Caco-2 (cell line): ENCODE measurements at regions not wholly inside any gene's neighbourhood (a gene's known extent, or its start where the extent isn't known, plus 50 kb on each side); places are given as distances from the start of the nearest gene placed in this dataset.

Experiments used
- BruUV-seq: library from RNA; stranded (reverse); fragments of 400-500 nt; replicated peaks from 2 replicates; lab custom pipeline; 2021; lab: Mats Ljungman, UMichigan
- CTCF ChIA-PET: fragments of 300-600 bp; sonication (Branson Sonifier 250); formaldehyde crosslinking; loops from one replicate; lab custom pipeline; 2022; ENCODE audit warnings: antibody characterized with exemption; lab: Charles Lee
- POLR2A ChIA-PET: fragments of 300-600 bp; sonication (Branson Sonifier 250); formaldehyde crosslinking; loops from one replicate; lab custom pipeline; 2022; ENCODE audit warnings: antibody characterized with exemption; lab: Charles Lee
- DNase-seq, 2 experiments: peaks; one replicate each; pipeline versions ENCODE4 v3.0.0 to v3.0.0-alpha.2; 2020 to 2022
- H3K27me3 ChIP-seq: replicated peaks from 2 replicates; pipeline ENCODE4 v1.6.0; 2011; ENCODE audit warnings: low read length; ENCODE audit not compliant: control insufficient read depth, insufficient read depth
- H3K36me3 ChIP-seq: 2 replicates; pipeline ENCODE4 v1.5.1; 2011; ENCODE audit warnings: low read length; ENCODE audit not compliant: control insufficient read depth, insufficient read depth
- H3K4me1 ChIP-seq: fragments of 250-450 bp; sonication (Bioruptor Pico); 2 replicates; pipeline ENCODE4 v1.5.1; 2020; ENCODE audit warnings: mild to moderate bottlenecking
- H3K4me3 ChIP-seq: 2 replicates; pipeline ENCODE4 v1.5.1; 2011; ENCODE audit warnings: low read depth, mild to moderate bottlenecking, control low read depth, low read length
- H3K9me3 ChIP-seq: fragments of 250-450 bp; sonication (Bioruptor Pico); 2 replicates; pipeline ENCODE4 v1.5.1; 2020; ENCODE audit warnings: mild to moderate bottlenecking, moderate library complexity
- H3K27ac Mint-ChIP-seq: one replicate; pipeline ENCODE4 v1.8.0; 2022; ENCODE audit warnings: mixed read lengths; ENCODE audit not compliant: unreplicated experiment
- H3K27me3 Mint-ChIP-seq: one replicate; pipeline ENCODE4 v1.8.0; 2022; ENCODE audit warnings: mixed read lengths; ENCODE audit not compliant: insufficient read depth, unreplicated experiment
- H3K36me3 Mint-ChIP-seq: one replicate; pipeline ENCODE4 v1.8.0; 2022; ENCODE audit warnings: mild to moderate bottlenecking, mixed read lengths; ENCODE audit not compliant: insufficient read depth, unreplicated experiment
- H3K4me1 Mint-ChIP-seq: one replicate; pipeline ENCODE4 v1.8.0; 2022; ENCODE audit warnings: low read depth, mixed read lengths; ENCODE audit not compliant: unreplicated experiment
- H3K4me3 Mint-ChIP-seq: one replicate; pipeline ENCODE4 v1.8.0; 2022; ENCODE audit warnings: mild to moderate bottlenecking, moderate library complexity, mixed read lengths; ENCODE audit not compliant: unreplicated experiment
- H3K9me3 Mint-ChIP-seq: one replicate; pipeline ENCODE4 v1.8.0; 2022; ENCODE audit warnings: mixed read lengths; ENCODE audit not compliant: unreplicated experiment
- CTCF ChIP-seq, 2 experiments: fragments of 200-600 bp in 1 of 2; IDR thresholded peaks; 1 replicate in 1 of 2; 2 replicates in 1 of 2; pipeline versions ENCODE4 v1.5.1 to v1.8.0; 2011 to 2022; ENCODE audit warnings: antibody characterized with exemption in 1 of 2, control low read depth in 1 of 2, inconsistent platforms in 1 of 2, low read depth in 1 of 2, low read length in 1 of 2, mild to moderate bottlenecking in 1 of 2, moderate library complexity in 1 of 2; ENCODE audit not compliant: insufficient read depth in 1 of 2, severe bottlenecking in 1 of 2, unreplicated experiment in 1 of 2
- intact Hi-C: fragments of 100-400 bp; cut with micrococcal nuclease; formaldehyde crosslinking; loops from one replicate; pipeline ENCODE4 v1.10.0; 2022; ENCODE audit not compliant: unreplicated experiment

GRCh38 chr5:20601678-20602100 lies 613.7 kb upstream of the CDH18 start:
- Histone ChIP-seq H3K27me3 (no peaks in the 10 kb centered on the region), H3K9me3 (no peaks in the 10 kb centered on the region), H3K4me1 (no peaks in the 10 kb centered on the region), H3K4me3 (no peak overlapping the region), H3K36me3 (no peaks in the 10 kb centered on the region)
- BruUV-seq = no TSS peak
- peak; percentile 13 to 43 for DNase-seq
- Mint-ChIP-seq H3K36me3 (no peaks in the 10 kb centered on the region), H3K4me3 (no peak overlapping the region), H3K27ac (no peak overlapping the region), H3K9me3 (no peaks in the 10 kb centered on the region), H3K27me3 (no peaks in the 10 kb centered on the region), H3K4me1 (no peaks in the 10 kb centered on the region)
- CTCF ChIA-PET = interaction anchor here (0.5 kb wide), 1 partner anchor 269 kb away, joined by 4 read pairs; no protein-coding TSS in a partner anchor
- peak in 1 of 2 experiments; percentile 27 for TF ChIP-seq CTCF (IDR thresholded peaks at IDR 0.05; ENCODE audit: insufficient read depth in 1 of 2, low read depth in 1 of 2, low read length in 1 of 2, severe bottlenecking in 1 of 2, unreplicated experiment in 1 of 2)
- POLR2A ChIA-PET = no interaction called here
- intact Hi-C loops = no loop called here

DNA sequence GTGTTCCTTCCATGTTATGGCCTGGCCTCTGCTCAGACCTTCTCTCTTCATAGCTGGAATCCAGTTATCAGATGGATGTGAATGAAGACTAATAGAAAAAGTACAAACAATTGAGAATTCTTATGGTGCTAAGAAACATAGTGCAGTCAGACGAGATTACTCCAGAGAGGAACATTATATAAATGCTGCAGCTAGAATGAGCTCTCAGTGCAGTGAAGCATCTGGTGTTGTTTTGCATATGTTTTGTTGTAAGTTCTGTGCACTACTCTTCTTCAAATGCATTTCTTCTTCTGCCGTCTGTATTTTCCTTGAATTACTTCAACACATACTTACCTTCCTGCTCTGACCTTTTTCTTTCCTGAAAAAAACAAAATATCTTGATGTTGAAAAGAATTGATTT lies 602.4 kb upstream of the CDH18 start:
- ChIA-PET CTCF (no interaction called here), POLR2A (no interaction called here)
- intact Hi-C loops = no loop called here
- no peak overlapping the region for H3K4me3 Mint-ChIP-seq
- no peaks in the 10 kb centered on the region for H3K27me3 ChIP-seq
- BruUV-seq = no TSS peak
- no peaks in the 10 kb centered on the region for H3K36me3 Mint-ChIP-seq
- H3K4me1 ChIP-seq = no peaks in the 10 kb centered on the region
- H3K27ac Mint-ChIP-seq = no peak overlapping the region
- no peak overlapping the region for H3K4me3 ChIP-seq
- no peaks in the 10 kb centered on the region for H3K9me3 ChIP-seq
- H3K9me3 Mint-ChIP-seq = no peaks in the 10 kb centered on the region
- no peak for TF ChIP-seq CTCF (IDR thresholded peaks at IDR 0.05; ENCODE audit: insufficient read depth in 1 of 2, low read depth in 1 of 2, low read length in 1 of 2, severe bottlenecking in 1 of 2, unreplicated experiment in 1 of 2)
- DNase-seq = no peak
- no peaks in the 10 kb centered on the region for H3K4me1 Mint-ChIP-seq
- H3K36me3 ChIP-seq = no peaks in the 10 kb centered on the region
- peaks cover 6% of the 10 kb centered on the region for H3K27me3 Mint-ChIP-seq

- H3K27me3 Mint-ChIP-seq = peaks cover 3% of the 10 kb centered on the region
- no peak overlapping the region for H3K4me3 ChIP-seq
- intact Hi-C loops = no loop called here
- no peaks in the 10 kb centered on the region for H3K4me1 Mint-ChIP-seq
- H3K9me3 ChIP-seq = no peaks in the 10 kb centered on the region
- no peak for DNase-seq
- H3K36me3 ChIP-seq = no peaks in the 10 kb centered on the region
- no peak overlapping the region for H3K27ac Mint-ChIP-seq
- no peak for TF ChIP-seq CTCF (IDR thresholded peaks at IDR 0.05; ENCODE audit: insufficient read depth in 1 of 2, low read depth in 1 of 2, low read length in 1 of 2, severe bottlenecking in 1 of 2, unreplicated experiment in 1 of 2)
- ChIA-PET CTCF (no interaction called here), POLR2A (no interaction called here)
- H3K4me3 Mint-ChIP-seq = no peak overlapping the region
- H3K4me1 ChIP-seq = no peaks in the 10 kb centered on the region
- H3K27me3 ChIP-seq = no peaks in the 10 kb centered on the region
- no peaks in the 10 kb centered on the region for H3K9me3 Mint-ChIP-seq
- BruUV-seq = no TSS peak
- no peaks in the 10 kb centered on the region for H3K36me3 Mint-ChIP-seq
These were observed 587.6 kb upstream of the CDH18 start for GRCh38 chr5:20575571-20575970.
